IMR-90 (cell line): ENCODE measurements at regions not wholly inside any gene's neighbourhood (a gene's known extent, or its start where the extent isn't known, plus 50 kb on each side); places are given as distances from the start of the nearest gene placed in this dataset.
"Not testable (repeated sequence)": the region's sequence is repeated elsewhere in the genome, so short reads cannot be mapped to it uniquely, and the experiment has no call there.

Experiments used
- ATAC-seq: fragments of 200-7000 bp; cut with Tn5 transposase; 2 replicates; pipeline ENCODE4 v1.9.1; 2020; ENCODE audit warnings: low read depth, mild to moderate bottlenecking, moderate library complexity
- BruUV-seq: library from RNA; stranded (reverse); fragments of 400-500 nt; replicated peaks from 2 replicates; lab custom pipeline; 2021; lab: Mats Ljungman, UMichigan
- CTCF ChIA-PET: fragments of 300-600 bp; formaldehyde crosslinking; extraction: SDS; loops from one replicate; lab custom pipeline; 2021; ENCODE audit warnings: antibody characterized with exemption; lab: Yijun Ruan, JAX
- POLR2A ChIA-PET: fragments of 300-600 bp; sonication (Branson Sonifier 250); formaldehyde crosslinking; loops from one replicate; lab custom pipeline; 2022; ENCODE audit warnings: antibody characterized with exemption; ENCODE audit not compliant: unreplicated experiment; lab: Charles Lee
- DNase-seq: peaks from one replicate; pipeline ENCODE4 v3.0.0; 2013
- H2AFZ ChIP-seq: replicated peaks from 2 replicates; pipeline ENCODE3; 2013; ENCODE audit warnings: low read length, mild to moderate bottlenecking; ENCODE audit not compliant: poor library complexity
- H2AK5ac ChIP-seq: 2 replicates; pipeline ENCODE4 v1.6.1; 2013; ENCODE audit warnings: low read depth, low read length, inconsistent platforms
- H2AK9ac ChIP-seq: replicated peaks from 2 replicates; pipeline ENCODE3; 2013; ENCODE audit warnings: mild to moderate bottlenecking, low read depth, low read length, moderate library complexity; ENCODE audit not compliant: poor library complexity
- H2BK120ac ChIP-seq: 2 replicates; pipeline ENCODE4 v1.6.1; 2013; ENCODE audit warnings: low read depth, low read length, inconsistent platforms
- H2BK15ac ChIP-seq: 3 replicates; pipeline ENCODE4 v1.6.1; 2013; ENCODE audit warnings: low read depth, low read length, inconsistent platforms
- H2BK20ac ChIP-seq: 2 replicates; pipeline ENCODE4 v1.6.1; 2013; ENCODE audit warnings: low read depth, mild to moderate bottlenecking, inconsistent platforms, low read length, moderate library complexity
- H2BK5ac ChIP-seq: 2 replicates; pipeline ENCODE4 v1.6.1; 2013; ENCODE audit warnings: mild to moderate bottlenecking, low read depth, low read length, inconsistent platforms; ENCODE audit not compliant: poor library complexity, severe bottlenecking
- H3K14ac ChIP-seq: replicated peaks from 2 replicates; pipeline ENCODE4 v1.6.1; 2013; ENCODE audit warnings: low read depth, low read length, inconsistent platforms
- H3K18ac ChIP-seq: 2 replicates; pipeline ENCODE4 v1.6.1; 2013; ENCODE audit warnings: low read depth, low read length, control low read depth
- H3K23ac ChIP-seq: 2 replicates; pipeline ENCODE4 v1.6.1; 2013; ENCODE audit warnings: low read depth, low read length, inconsistent platforms
- H3K27ac ChIP-seq: 2 replicates; pipeline ENCODE4 v1.5.1; 2013; ENCODE audit warnings: mild to moderate bottlenecking, control low read depth, low read length; ENCODE audit not compliant: insufficient read depth
- H3K27me3 ChIP-seq: 2 replicates; pipeline ENCODE4 v1.6.1; 2013; ENCODE audit warnings: low read length; ENCODE audit not compliant: control insufficient read depth, insufficient read depth
- H3K36me3 ChIP-seq: 2 replicates; pipeline ENCODE4 v1.6.1; 2013; ENCODE audit warnings: low read length, mixed read lengths; ENCODE audit not compliant: control insufficient read depth, insufficient read depth
- H3K4ac ChIP-seq: 2 replicates; pipeline ENCODE4 v1.6.1; 2013; ENCODE audit warnings: low read depth, low read length, inconsistent platforms
- H3K4me1 ChIP-seq: 2 replicates; pipeline ENCODE4 v1.6.1; 2013; ENCODE audit warnings: low read length, mixed read lengths; ENCODE audit not compliant: control insufficient read depth, insufficient read depth
- H3K4me2 ChIP-seq: 2 replicates; pipeline ENCODE4 v1.6.1; 2013; ENCODE audit warnings: low read depth, mild to moderate bottlenecking, control low read depth, low read length, moderate library complexity
- H3K4me3 ChIP-seq: 2 replicates; pipeline ENCODE4 v1.5.1; 2013; ENCODE audit warnings: low read depth, mild to moderate bottlenecking, control low read depth, low read length, moderate library complexity; ENCODE audit not compliant: insufficient read depth
- H3K56ac ChIP-seq: 2 replicates; pipeline ENCODE4 v1.6.1; 2013; ENCODE audit warnings: low read length, inconsistent platforms; ENCODE audit not compliant: insufficient read depth; ENCODE audit errors: extremely low read depth
- H3K79me1 ChIP-seq, 2 experiments: 2 replicates each; pipeline ENCODE4 v1.6.1; 2013; ENCODE audit warnings: low read length in 2 of 2, inconsistent platforms in 1 of 2, low read depth in 1 of 2
- H3K9ac ChIP-seq: 2 replicates; pipeline ENCODE4 v1.6.1; 2013; ENCODE audit warnings: low read depth, low read length, control low read depth
- H3K9me1 ChIP-seq: 2 replicates; pipeline ENCODE4 v1.6.1; 2013; ENCODE audit warnings: low read length, inconsistent platforms; ENCODE audit not compliant: insufficient read depth
- H3K9me3 ChIP-seq: 2 replicates; pipeline ENCODE4 v1.6.1; 2013; ENCODE audit warnings: low read length; ENCODE audit not compliant: control insufficient read depth, insufficient read depth
- H4K20me1 ChIP-seq: 2 replicates; pipeline ENCODE4 v1.6.1; 2013; ENCODE audit warnings: low read length, inconsistent platforms; ENCODE audit not compliant: insufficient read depth
- H4K5ac ChIP-seq: 2 replicates; pipeline ENCODE4 v1.6.1; 2013; ENCODE audit warnings: mild to moderate bottlenecking, low read depth, low read length, control low read depth
- H4K8ac ChIP-seq, 2 experiments: 2 replicates each; pipeline ENCODE4 v1.6.1; 2013; ENCODE audit warnings: low read depth in 2 of 2, low read length in 2 of 2, control low read depth in 1 of 2, inconsistent platforms in 1 of 2
- H4K91ac ChIP-seq: 2 replicates; pipeline ENCODE4 v1.6.1; 2013; ENCODE audit warnings: low read depth, low read length, inconsistent platforms; ENCODE audit not compliant: insufficient read depth
- WGBS, 2 experiments: methylation state at CpG; one replicate each; pipeline versions ENCODE4 v1.1.5 to v1.1.7; 2013; ENCODE audit warnings: missing lambda C conversion rate in 2 of 2; ENCODE audit not compliant: insufficient read length in 1 of 2; ENCODE audit errors: extremely low coverage in 2 of 2; 5-methylcytosine and 5-hydroxymethylcytosine counted together
- dilution Hi-C: fragments of 300-500 bp; cut with HindIII; formaldehyde crosslinking; loops from one replicate; pipeline ENCODE4 v1.14.3; 2018; ENCODE audit warnings: low sequenced_read_pairs; ENCODE audit not compliant: unreplicated experiment
- in situ Hi-C: fragments of 300-500 bp; cut with MboI; formaldehyde crosslinking; loops from 3 replicates; pipeline ENCODE4 v1.14.3; 2019; ENCODE audit warnings: low sequenced_read_pairs, inconsistent platforms, mixed read lengths
- intact Hi-C: fragments of 100-400 bp; cut with micrococcal nuclease; formaldehyde crosslinking; loops from 2 replicates; pipeline ENCODE4 v1.10.0; 2022

- ATAC-seq, H2BK20ac ChIP-seq, H2AK9ac ChIP-seq, CTCF ChIA-PET, H3K36me3 ChIP-seq, in situ Hi-C loops, H3K27ac ChIP-seq, H2AFZ ChIP-seq, H4K20me1 ChIP-seq, intact Hi-C loops, H3K4me3 ChIP-seq, H4K8ac ChIP-seq, H4K91ac ChIP-seq, H2AK5ac ChIP-seq, H3K18ac ChIP-seq, H3K56ac ChIP-seq, H3K4me1 ChIP-seq, DNase-seq, POLR2A ChIA-PET, H3K4ac ChIP-seq, H3K14ac ChIP-seq, H3K79me1 ChIP-seq, H3K4me2 ChIP-seq, H3K23ac ChIP-seq, H3K9me1 ChIP-seq, H2BK15ac ChIP-seq, H3K9ac ChIP-seq, H2BK120ac ChIP-seq, dilution Hi-C loops, H2BK5ac ChIP-seq, H3K27me3 ChIP-seq, BruUV-seq, H4K5ac ChIP-seq, H3K9me3 ChIP-seq: not testable (repeated sequence)
- 85% methylated on average over 4 of the region's 22 CpGs; no CpG with 5 or more reads in 1 of the 2 experiments for WGBS, 2 experiments
Observed at GRCh38 chr18:30788411-30788991, 254.0 kb downstream of the DSC3 start.
